CD4-positive, alpha-beta T cell treated with Interleukin-4 for 1 hour (primary cell): ENCODE measurements at regions not wholly inside any gene's neighbourhood (a gene's known extent, or its start where the extent isn't known, plus 50 kb on each side); places are given as distances from the start of the nearest gene placed in this dataset.

Experiments
- DNase-seq, 2 donors: peaks; one replicate each; pipeline ENCODE4 v3.0.0-alpha.2; 2020 to 2022

GRCh38 chr20:24718277-24718676 is 230.8 kb upstream of the CST7 start:
- DNase-seq: no peak

- no peak for DNase-seq
Measured at GRCh38 chr20:24718696-24719095, 230.4 kb upstream of the CST7 start.

GRCh38 chr20:24720957-24721356 is 228.1 kb upstream of the CST7 start:
- DNase-seq: no peak

- no peak for DNase-seq
Measured at GRCh38 chr20:24721891-24722568, 227.0 kb upstream of the CST7 start.

GRCh38 chr20:24722586-24722985 is 226.5 kb upstream of the CST7 start:
- no peak for DNase-seq

GRCh38 chr20:24723186-24723585 is 225.9 kb upstream of the CST7 start:
- DNase-seq: no peak

GRCh38 chr20:24723647-24724352 is 225.3 kb upstream of the CST7 start:
- no peak for DNase-seq

GRCh38 chr20:24724982-24725533 is 224.0 kb upstream of the CST7 start:
- DNase-seq: no peak

- no peak for DNase-seq
Measured at GRCh38 chr20:24727795-24728194, 221.3 kb upstream of the CST7 start.

GRCh38 chr20:24729896-24730605 is 219.0 kb upstream of the CST7 start:
- DNase-seq: no peak

- no peak for DNase-seq
Measured at GRCh38 chr20:24730750-24731149, 218.3 kb upstream of the CST7 start.

GRCh38 chr20:24731312-24731711 is 217.8 kb upstream of the CST7 start:
- no peak for DNase-seq

GRCh38 chr20:24732076-24732475 is 217.0 kb upstream of the CST7 start:
- DNase-seq: no peak

GRCh38 chr20:24732599-24732998 is 216.5 kb upstream of the CST7 start:
- DNase-seq: no peak

- DNase-seq: no peak
Measured at GRCh38 chr20:24733416-24733815, 215.7 kb upstream of the CST7 start.

- DNase-seq: no peak
Measured at GRCh38 chr20:24734139-24734538, 214.9 kb upstream of the CST7 start.

GRCh38 chr20:24735263-24735662 is 213.8 kb upstream of the CST7 start:
- no peak for DNase-seq

GRCh38 chr20:24736131-24736843 is 212.8 kb upstream of the CST7 start:
- no peak for DNase-seq

- DNase-seq: no peak
Measured at GRCh38 chr20:24736844-24737211, 212.2 kb upstream of the CST7 start.

- no peak for DNase-seq
Measured at GRCh38 chr20:24737212-24737850, 211.7 kb upstream of the CST7 start.

GRCh38 chr20:24738058-24738775 is 210.9 kb upstream of the CST7 start:
- DNase-seq: no peak
